ENCODE measurements at regions not wholly inside any gene's neighbourhood (a gene's known extent, or its start where the extent isn't known, plus 50 kb on each side); places are given as distances from the start of the nearest gene placed in this dataset.

GRCh38 chr13:59374691-59375090, 789.0 kb downstream of the DIAPH3 start:
- Histone ChIP-seq H3K4me3 (ENCODE audit: low read depth, low read length) (no peak overlapping the region), H3K36me3 (ENCODE audit: control insufficient read depth in 2 of 2, insufficient read depth in 1 of 2, low read length in 2 of 2) (no peaks in the 10 kb centered on the region), H3K4me1 (ENCODE audit: control insufficient read depth, insufficient read depth, low read length) (no peaks in the 10 kb centered on the region), H3K27ac (ENCODE audit: extremely low read depth, low read depth, low read length) (no peak overlapping the region), H3K9me3 (ENCODE audit: control insufficient read depth, insufficient read depth, low read depth, low read length) (no peaks in the 10 kb centered on the region)
- ChIA-PET POLR2A (no interaction called here), CTCF (no interaction called here)
- TF ChIP-seq ZNF561 (tag by site-specific recombination; IDR thresholded peaks at IDR 0.05; ENCODE audit: borderline replicate concordance) (no peak), ZNF335 (tag by site-specific recombination; conservative IDR thresholded peaks at IDR 0.05) (no peak), ZBTB6 (tag by site-specific recombination; IDR thresholded peaks at IDR 0.05) (no peak), ZNF692 (tag by site-specific recombination; IDR thresholded peaks at IDR 0.05) (no peak), ZNF366 (tag by site-specific recombination; conservative IDR thresholded peaks at IDR 0.05) (no peak), ZSCAN18 (tag by site-specific recombination; IDR thresholded peaks at IDR 0.05) (no peak), TSHZ1 (tag by site-specific recombination; IDR thresholded peaks at IDR 0.05; ENCODE audit: borderline replicate concordance) (no peak), ZNF610 (tag by site-specific recombination; IDR thresholded peaks at IDR 0.05; ENCODE audit: borderline replicate concordance) (no peak), GLI2 (tag by site-specific recombination; IDR thresholded peaks at IDR 0.05; ENCODE audit: borderline replicate concordance, low read depth) (no peak), ZNF776 (tag by site-specific recombination; IDR thresholded peaks at IDR 0.05; ENCODE audit: borderline replicate concordance) (no peak), ZNF623 (tag by site-specific recombination; IDR thresholded peaks at IDR 0.05) (no peak), GLIS1 (tag by site-specific recombination; IDR thresholded peaks at IDR 0.05) (no peak), ZNF394 (tag by site-specific recombination; IDR thresholded peaks at IDR 0.05; ENCODE audit: borderline replicate concordance) (no peak), ZNF629 (tag by site-specific recombination; IDR thresholded peaks at IDR 0.05) (no peak), ZNF707 (tag by site-specific recombination; IDR thresholded peaks at IDR 0.05) (no peak)

- no peaks in the 10 kb centered on the region for H3K4me1 ChIP-seq (ENCODE audit: control insufficient read depth, insufficient read depth, low read length)
- no peaks in the 10 kb centered on the region for H3K36me3 ChIP-seq (ENCODE audit: control insufficient read depth in 2 of 2, insufficient read depth in 1 of 2, low read length in 2 of 2)
- ChIA-PET POLR2A (no interaction called here), CTCF (no interaction called here)
- no peak overlapping the region for H3K27ac ChIP-seq (ENCODE audit: extremely low read depth, low read depth, low read length)
- H3K9me3 ChIP-seq (ENCODE audit: control insufficient read depth, insufficient read depth, low read depth, low read length), result no peaks in the 10 kb centered on the region
- H3K4me3 ChIP-seq (ENCODE audit: low read depth, low read length), result no peak overlapping the region
- TF ChIP-seq ZNF558 (tag by site-specific recombination; IDR thresholded peaks at IDR 0.05), result no peak
- no peak for TF ChIP-seq FEZF1 (tag by site-specific recombination; IDR thresholded peaks at IDR 0.05)
- TF ChIP-seq ZBTB7A (tag by site-specific recombination; IDR thresholded peaks at IDR 0.05; ENCODE audit: low read depth), result no peak
- TF ChIP-seq RBAK (tag by site-specific recombination; IDR thresholded peaks at IDR 0.05), result no peak
- TF ChIP-seq ZNF324 (tag by site-specific recombination; IDR thresholded peaks at IDR 0.05), result no peak
- TF ChIP-seq ZNF747 (tag by site-specific recombination; IDR thresholded peaks at IDR 0.05), result no peak
- no peak for TF ChIP-seq ZNF148 (tag by site-specific recombination; IDR thresholded peaks at IDR 0.05; ENCODE audit: borderline replicate concordance)
- TF ChIP-seq ZBTB44 (tag by site-specific recombination; IDR thresholded peaks at IDR 0.05), result no peak
Measured at GRCh38 chr13:59384154-59384553, 779.6 kb downstream of the DIAPH3 start.

Data from HEK293 (cell line).